ENCODE measurements at regions not wholly inside any gene's neighbourhood (a gene's known extent, or its start where the extent isn't known, plus 50 kb on each side); places are given as distances from the start of the nearest gene placed in this dataset.

- Mint-ChIP-seq H3K27me3 (ENCODE audit: low read depth) (no peaks in the 10 kb centered on the region), H3K27ac (ENCODE audit: unreplicated experiment) (peak overlapping the region; percentile 76), H3K9me3 (peaks cover 4% of the 10 kb centered on the region), H3K4me3 (no peak overlapping the region), H3K36me3 (ENCODE audit: low read depth) (no peaks in the 10 kb centered on the region), H3K4me1 (peaks cover 9% of the 10 kb centered on the region)
- no peak for DNase-seq (ENCODE audit: low read depth, low spot score)
- TF ChIP-seq, protein P1, sequence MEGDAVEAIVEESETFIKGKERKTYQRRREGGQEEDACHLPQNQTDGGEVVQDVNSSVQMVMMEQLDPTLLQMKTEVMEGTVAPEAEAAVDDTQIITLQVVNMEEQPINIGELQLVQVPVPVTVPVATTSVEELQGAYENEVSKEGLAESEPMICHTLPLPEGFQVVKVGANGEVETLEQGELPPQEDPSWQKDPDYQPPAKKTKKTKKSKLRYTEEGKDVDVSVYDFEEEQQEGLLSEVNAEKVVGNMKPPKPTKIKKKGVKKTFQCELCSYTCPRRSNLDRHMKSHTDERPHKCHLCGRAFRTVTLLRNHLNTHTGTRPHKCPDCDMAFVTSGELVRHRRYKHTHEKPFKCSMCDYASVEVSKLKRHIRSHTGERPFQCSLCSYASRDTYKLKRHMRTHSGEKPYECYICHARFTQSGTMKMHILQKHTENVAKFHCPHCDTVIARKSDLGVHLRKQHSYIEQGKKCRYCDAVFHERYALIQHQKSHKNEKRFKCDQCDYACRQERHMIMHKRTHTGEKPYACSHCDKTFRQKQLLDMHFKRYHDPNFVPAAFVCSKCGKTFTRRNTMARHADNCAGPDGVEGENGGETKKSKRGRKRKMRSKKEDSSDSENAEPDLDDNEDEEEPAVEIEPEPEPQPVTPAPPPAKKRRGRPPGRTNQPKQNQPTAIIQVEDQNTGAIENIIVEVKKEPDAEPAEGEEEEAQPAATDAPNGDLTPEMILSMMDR (conservative IDR thresholded peaks at IDR 0.05): no peak
Observed at GRCh38 chr18:56508370-56509036, 129.9 kb downstream of the TXNL1 start.

GRCh38 chr18:56505971-56506370 lies 132.4 kb downstream of the TXNL1 start:
- Mint-ChIP-seq H3K4me1 (peaks cover 9% of the 10 kb centered on the region), H3K27me3 (ENCODE audit: low read depth) (no peaks in the 10 kb centered on the region), H3K4me3 (no peak overlapping the region), H3K36me3 (ENCODE audit: low read depth) (no peaks in the 10 kb centered on the region), H3K27ac (ENCODE audit: unreplicated experiment) (no peak overlapping the region), H3K9me3 (peaks cover 4% of the 10 kb centered on the region)
- TF ChIP-seq, protein P1 (conservative IDR thresholded peaks at IDR 0.05): no peak
- DNase-seq (ENCODE audit: low read depth, low spot score): no peak

- Mint-ChIP-seq H3K27me3 (ENCODE audit: low read depth) (no peaks in the 10 kb centered on the region), H3K36me3 (ENCODE audit: low read depth) (no peaks in the 10 kb centered on the region), H3K9me3 (peaks cover 4% of the 10 kb centered on the region), H3K27ac (ENCODE audit: unreplicated experiment) (no peak overlapping the region), H3K4me1 (peaks cover 9% of the 10 kb centered on the region), H3K4me3 (no peak overlapping the region)
- TF ChIP-seq, protein P1 (conservative IDR thresholded peaks at IDR 0.05): no peak
- DNase-seq (ENCODE audit: low read depth, low spot score): no peak
Observed at GRCh38 chr18:56505293-56505692, 133.1 kb downstream of the TXNL1 start.

- Mint-ChIP-seq H3K4me1 (peaks cover 5% of the 10 kb centered on the region), H3K9me3 (peaks cover 7% of the 10 kb centered on the region), H3K27me3 (ENCODE audit: low read depth) (no peaks in the 10 kb centered on the region), H3K27ac (ENCODE audit: unreplicated experiment) (no peak overlapping the region), H3K4me3 (no peak overlapping the region), H3K36me3 (ENCODE audit: low read depth) (peaks cover 3% of the 10 kb centered on the region)
- DNase-seq (ENCODE audit: low read depth, low spot score): no peak
- TF ChIP-seq, protein P1 (conservative IDR thresholded peaks at IDR 0.05): no peak
Observed at GRCh38 chr18:56501896-56502295, 136.5 kb downstream of the TXNL1 start.

- Mint-ChIP-seq H3K36me3 (ENCODE audit: low read depth) (peaks cover 7% of the 10 kb centered on the region), H3K4me1 (peaks cover 5% of the 10 kb centered on the region), H3K4me3 (no peak overlapping the region), H3K27ac (ENCODE audit: unreplicated experiment) (no peak overlapping the region), H3K9me3 (peaks cover 6% of the 10 kb centered on the region), H3K27me3 (ENCODE audit: low read depth) (no peaks in the 10 kb centered on the region)
- TF ChIP-seq, protein P1 (conservative IDR thresholded peaks at IDR 0.05): no peak
- no peak for DNase-seq (ENCODE audit: low read depth, low spot score)
Observed at GRCh38 chr18:56495884-56496283, 142.5 kb downstream of the TXNL1 start.
